Activated CD4-positive, alpha-beta memory T cell treated with anti-CD3 and anti-CD28 coated beads, Interleukin-2, amount 10 ng/mL, durations not matched to agents 7 days and 5 days (primary cell): ENCODE measurements at regions not wholly inside any gene's neighbourhood (a gene's known extent, or its start where the extent isn't known, plus 50 kb on each side); places are given as distances from the start of the nearest gene placed in this dataset.

ENCODE experiments used
- CTCF ChIA-PET: fragments of 350-600 bp; sonication (Branson Sonifier 250); formaldehyde crosslinking; loops from one replicate; lab custom pipeline; 2021; ENCODE audit warnings: antibody characterized with exemption, inconsistent platforms; lab: Charles Lee
- POLR2A ChIA-PET: fragments of 350-600 bp; sonication (Branson Sonifier 250); formaldehyde crosslinking; loops from one replicate; lab custom pipeline; 2021; ENCODE audit warnings: antibody characterized with exemption; lab: Charles Lee
- DNase-seq: peaks from one replicate; pipeline ENCODE4 v3.0.0-alpha.2; 2020
- H3K27ac Mint-ChIP-seq: one replicate; pipeline ENCODE4 v1.8.0; 2021; ENCODE audit warnings: mild to moderate bottlenecking, mixed read lengths
- H3K27me3 Mint-ChIP-seq: one replicate; pipeline ENCODE4 v1.8.0; 2021; ENCODE audit warnings: mixed read lengths
- H3K36me3 Mint-ChIP-seq: one replicate; pipeline ENCODE4 v1.8.0; 2021; ENCODE audit warnings: low read depth, mixed read lengths
- H3K4me1 Mint-ChIP-seq: one replicate; pipeline ENCODE4 v1.8.0; 2021; ENCODE audit warnings: mixed read lengths
- H3K4me3 Mint-ChIP-seq: one replicate; pipeline ENCODE4 v1.8.0; 2021; ENCODE audit warnings: mild to moderate bottlenecking, mixed read lengths
- H3K9me3 Mint-ChIP-seq: one replicate; pipeline ENCODE4 v1.8.0; 2021; ENCODE audit warnings: mixed read lengths

DNA sequence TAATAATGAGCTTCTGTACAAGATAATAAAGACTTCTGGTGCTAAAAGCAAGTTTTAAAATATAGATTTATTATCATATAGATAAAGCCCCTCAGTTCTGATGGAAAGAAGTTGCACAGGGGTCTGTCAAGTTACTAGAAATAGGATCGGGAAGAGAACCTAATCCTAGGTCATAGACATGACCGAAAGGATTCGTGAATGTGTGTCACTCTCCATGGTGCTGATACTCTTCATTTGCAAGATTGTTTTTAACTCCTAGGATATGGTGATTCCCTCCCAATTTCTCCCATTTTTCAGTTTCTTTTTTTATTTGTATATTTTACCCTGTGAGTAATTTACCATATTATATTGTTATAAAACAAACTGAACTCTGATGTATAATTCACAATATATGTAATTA lies 58.9 kb upstream of the CTNNA2 start:
- Mint-ChIP-seq H3K9me3 (peaks cover 3% of the 10 kb centered on the region), H3K27ac (no peak overlapping the region), H3K36me3 (no peaks in the 10 kb centered on the region), H3K4me1 (no peaks in the 10 kb centered on the region), H3K4me3 (no peak overlapping the region), H3K27me3 (no peaks in the 10 kb centered on the region)
- ChIA-PET POLR2A (no interaction called here), CTCF (no interaction called here)
- DNase-seq = no peak

DNA sequence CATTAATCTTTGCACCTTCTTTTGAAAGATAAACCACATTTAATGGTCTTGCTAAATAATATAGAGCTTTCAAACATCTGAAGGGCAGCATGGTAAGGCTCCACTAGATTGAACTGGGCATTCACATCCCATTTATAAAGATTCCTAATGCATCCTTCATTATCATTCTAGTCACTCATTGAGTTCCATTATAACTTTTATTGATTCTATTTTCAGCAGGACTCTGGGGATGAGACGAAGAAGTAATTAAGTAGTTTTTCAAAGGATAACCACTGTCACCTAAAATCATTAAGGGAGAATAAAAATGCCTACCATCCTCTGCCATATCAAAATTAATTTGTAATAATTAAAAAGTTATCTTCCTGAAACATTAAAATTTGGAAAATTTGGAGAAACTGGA lies 60.2 kb upstream of the CTNNA2 start:
- DNase-seq = no peak
- POLR2A ChIA-PET = no interaction called here
- no peaks in the 10 kb centered on the region for H3K27me3 Mint-ChIP-seq
- CTCF ChIA-PET = no interaction called here
- H3K4me3 Mint-ChIP-seq = no peak overlapping the region
- H3K36me3 Mint-ChIP-seq = no peaks in the 10 kb centered on the region
- H3K4me1 Mint-ChIP-seq = no peaks in the 10 kb centered on the region
- peaks cover 3% of the 10 kb centered on the region for H3K9me3 Mint-ChIP-seq
- H3K27ac Mint-ChIP-seq = no peak overlapping the region

DNA sequence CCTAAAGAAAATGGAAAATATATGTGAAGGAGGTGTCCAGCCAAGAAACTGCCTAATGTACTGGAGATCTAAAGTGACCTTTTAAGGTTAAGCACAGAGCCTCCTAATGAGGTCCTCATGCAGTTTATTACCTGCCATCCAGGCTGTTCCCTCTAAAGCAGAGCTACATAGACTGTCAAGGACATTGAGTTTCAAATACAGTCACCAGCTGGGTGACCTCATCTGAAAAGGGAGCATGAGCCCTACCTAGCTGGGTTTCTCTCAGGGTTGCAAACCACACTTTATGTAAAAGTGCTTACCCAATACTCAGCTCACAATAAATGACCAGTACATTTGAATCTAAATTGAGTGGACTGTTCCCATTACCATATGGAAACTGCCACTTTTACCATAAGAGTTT lies 65.4 kb upstream of the CTNNA2 start:
- H3K36me3 Mint-ChIP-seq = no peaks in the 10 kb centered on the region
- CTCF ChIA-PET = no interaction called here
- no peaks in the 10 kb centered on the region for H3K4me1 Mint-ChIP-seq
- H3K9me3 Mint-ChIP-seq = no peaks in the 10 kb centered on the region
- no peak for DNase-seq
- H3K4me3 Mint-ChIP-seq = no peak overlapping the region
- POLR2A ChIA-PET = no interaction called here
- no peak overlapping the region for H3K27ac Mint-ChIP-seq
- H3K27me3 Mint-ChIP-seq = no peaks in the 10 kb centered on the region

DNA sequence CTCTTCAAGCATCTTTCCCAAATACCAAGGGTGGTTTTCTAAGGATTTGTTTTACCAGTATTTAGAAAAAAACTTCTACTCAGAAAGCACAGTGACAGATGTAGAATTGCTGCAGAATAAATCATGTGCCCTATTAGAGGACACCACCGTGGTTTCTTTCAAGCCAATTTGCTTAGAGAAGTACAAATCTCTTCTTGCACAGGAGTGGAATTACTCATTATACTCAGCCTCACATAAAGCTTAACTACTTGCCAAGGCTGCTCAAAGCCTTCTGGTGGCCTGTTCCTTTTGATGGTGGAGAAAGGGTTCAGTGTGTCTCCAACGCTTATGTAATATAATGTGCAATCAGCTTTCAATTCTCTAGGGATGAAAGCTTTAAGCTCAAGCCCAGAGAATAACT lies 66.5 kb upstream of the CTNNA2 start:
- Mint-ChIP-seq H3K27ac (no peak overlapping the region), H3K27me3 (no peaks in the 10 kb centered on the region)
- POLR2A ChIA-PET = no interaction called here

DNA sequence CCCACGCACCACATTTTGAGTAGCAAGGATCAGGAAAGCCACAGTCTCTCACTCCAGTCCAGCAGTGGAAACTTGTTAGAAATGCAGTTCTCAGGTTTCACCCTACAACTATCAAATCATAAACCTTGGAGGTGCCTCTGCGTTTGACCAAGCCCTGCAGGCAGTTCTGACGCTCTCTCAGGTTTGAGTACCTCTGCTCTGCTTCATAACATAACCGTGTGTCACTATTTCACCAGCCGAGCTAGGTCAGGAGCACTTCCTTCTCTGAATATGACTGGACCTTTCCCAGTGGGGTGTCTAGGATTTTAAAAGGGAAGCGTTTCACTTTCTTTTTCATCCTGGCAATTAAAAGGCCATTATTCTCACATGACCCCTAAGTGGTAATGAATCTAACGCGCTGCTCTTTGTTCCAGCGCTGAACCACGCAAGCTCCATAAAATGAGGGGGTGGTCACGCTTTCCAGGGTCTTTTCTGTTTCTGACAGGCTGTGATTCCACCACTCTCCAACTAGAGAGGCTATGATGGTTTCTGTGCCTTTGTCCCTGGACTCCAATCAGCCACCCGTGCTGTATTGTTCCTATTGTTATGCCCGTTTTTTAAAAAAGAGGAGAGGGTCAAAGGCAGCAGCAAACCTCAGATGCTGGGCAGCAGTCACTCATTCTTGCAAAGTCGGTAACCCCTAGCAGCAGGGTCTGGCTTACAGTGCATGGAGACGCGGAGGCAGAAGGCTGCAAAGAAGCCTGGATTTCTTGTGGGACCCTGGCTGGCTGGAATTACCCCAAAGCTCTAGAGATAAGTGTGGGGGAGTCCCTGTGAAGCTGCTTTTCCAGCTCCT lies 75.2 kb upstream of the CTNNA2 start:
- no peak for DNase-seq
- H3K4me1 Mint-ChIP-seq = no peaks in the 10 kb centered on the region
- no peaks in the 10 kb centered on the region for H3K36me3 Mint-ChIP-seq
- ChIA-PET CTCF (no interaction called here), POLR2A (no interaction called here)
- peaks cover 3% of the 10 kb centered on the region for H3K9me3 Mint-ChIP-seq
- H3K27ac Mint-ChIP-seq = no peak overlapping the region
- no peak overlapping the region for H3K4me3 Mint-ChIP-seq
- no peaks in the 10 kb centered on the region for H3K27me3 Mint-ChIP-seq

More for the DNA sequence above, 66.5 kb upstream of the CTNNA2 start:
- DNase-seq = no peak
- Mint-ChIP-seq H3K9me3 (no peaks in the 10 kb centered on the region), H3K4me1 (no peaks in the 10 kb centered on the region), H3K4me3 (no peak overlapping the region), H3K36me3 (no peaks in the 10 kb centered on the region)
- CTCF ChIA-PET = no interaction called here

DNA sequence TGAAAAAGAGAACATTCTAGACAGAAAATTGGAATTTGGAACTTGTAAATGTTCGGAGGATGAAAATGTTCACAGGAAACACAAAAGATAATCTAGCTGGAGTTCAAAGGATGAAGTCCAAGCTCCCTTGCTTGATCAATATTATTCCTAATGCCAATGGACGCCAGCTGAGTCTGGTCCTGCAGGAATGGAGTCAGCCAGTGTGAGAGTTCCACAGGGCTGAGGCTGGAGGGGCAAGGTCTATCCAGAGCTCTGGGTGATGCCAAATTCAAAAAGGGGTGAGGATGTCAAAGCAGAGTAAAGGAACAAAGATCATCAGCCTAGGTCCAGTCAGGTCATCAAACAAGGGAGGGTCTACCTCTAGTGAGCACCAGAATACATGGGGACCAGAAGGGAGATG lies 78.5 kb upstream of the CTNNA2 start:
- ChIA-PET CTCF (no interaction called here), POLR2A (no interaction called here)
- Mint-ChIP-seq H3K4me1 (no peaks in the 10 kb centered on the region), H3K9me3 (peaks cover 3% of the 10 kb centered on the region), H3K27ac (no peak overlapping the region), H3K4me3 (no peak overlapping the region), H3K36me3 (no peaks in the 10 kb centered on the region), H3K27me3 (no peaks in the 10 kb centered on the region)
- no peak for DNase-seq

DNA sequence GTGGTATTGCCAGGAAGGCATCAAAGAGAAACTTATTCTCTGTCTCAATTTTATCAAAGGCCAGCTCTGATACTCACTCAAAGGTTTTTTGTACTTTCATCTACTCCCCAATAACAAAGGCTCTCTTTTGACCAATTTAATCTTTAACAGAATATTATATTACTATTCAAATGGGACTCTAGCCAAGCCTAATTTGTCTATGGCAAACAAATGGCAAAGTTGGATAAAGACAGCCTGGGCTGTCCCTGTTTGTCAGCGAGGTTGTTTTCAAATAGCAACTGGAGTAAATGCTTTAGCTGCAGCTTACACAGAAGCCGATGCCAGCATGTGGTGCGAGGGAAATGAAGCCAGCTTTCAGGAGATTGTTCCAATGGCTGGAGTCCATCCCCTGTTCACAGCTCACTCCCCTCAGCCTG lies 80.1 kb upstream of the CTNNA2 start:
- H3K36me3 Mint-ChIP-seq = no peaks in the 10 kb centered on the region
- H3K27ac Mint-ChIP-seq = no peak overlapping the region
- no peak for DNase-seq
- ChIA-PET POLR2A (no interaction called here), CTCF (no interaction called here)
- H3K4me3 Mint-ChIP-seq = no peak overlapping the region
- H3K9me3 Mint-ChIP-seq = peaks cover 3% of the 10 kb centered on the region
- H3K4me1 Mint-ChIP-seq = no peaks in the 10 kb centered on the region
- no peaks in the 10 kb centered on the region for H3K27me3 Mint-ChIP-seq

DNA sequence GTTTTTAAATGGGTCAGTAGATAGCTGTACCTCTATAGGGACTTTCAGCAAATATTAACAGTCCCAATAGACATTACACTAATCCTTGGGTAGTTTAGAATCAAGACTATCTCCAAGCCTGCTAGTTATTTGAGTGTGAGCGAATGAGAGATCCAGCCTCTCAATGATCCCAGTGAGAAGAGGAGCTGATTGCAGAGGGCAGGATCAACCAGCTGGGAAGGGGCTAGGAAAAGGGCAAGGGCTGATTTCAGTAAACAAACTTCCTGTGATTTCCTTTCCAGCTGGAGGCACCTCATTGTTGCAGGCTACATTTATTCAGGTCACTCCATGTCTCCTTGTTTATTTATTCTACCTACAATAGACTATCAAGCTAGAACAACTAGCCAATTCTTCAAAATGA lies 84.1 kb upstream of the CTNNA2 start:
- Mint-ChIP-seq H3K36me3 (no peaks in the 10 kb centered on the region), H3K4me1 (no peaks in the 10 kb centered on the region), H3K4me3 (no peak overlapping the region), H3K9me3 (peaks cover 2% of the 10 kb centered on the region), H3K27me3 (no peaks in the 10 kb centered on the region), H3K27ac (no peak overlapping the region)
- ChIA-PET POLR2A (no interaction called here), CTCF (no interaction called here)
- no peak for DNase-seq

DNA sequence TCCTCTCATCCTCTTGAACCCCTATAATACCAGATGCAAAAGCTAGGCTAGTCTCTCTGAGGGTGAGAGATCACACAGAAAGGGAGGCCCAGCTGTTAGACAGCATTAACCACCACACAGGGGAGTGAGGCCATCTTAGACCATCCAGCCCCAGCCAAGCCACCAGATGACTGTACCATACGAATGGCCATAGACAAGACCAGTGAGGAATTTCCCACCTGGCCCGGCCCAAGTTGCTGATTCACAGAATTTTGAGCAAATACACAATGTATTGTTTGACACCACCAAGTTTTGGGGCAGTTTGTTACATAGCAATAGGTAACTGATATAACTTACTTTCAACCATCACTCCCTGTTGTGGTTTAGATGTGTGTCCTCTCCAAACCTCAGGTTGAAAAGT lies 98.2 kb upstream of the CTNNA2 start:
- no peak for DNase-seq
- CTCF ChIA-PET = no interaction called here
- no peaks in the 10 kb centered on the region for H3K27me3 Mint-ChIP-seq
- no peak overlapping the region for H3K27ac Mint-ChIP-seq
- H3K4me3 Mint-ChIP-seq = no peak overlapping the region
- POLR2A ChIA-PET = no interaction called here
- peaks cover 2% of the 10 kb centered on the region for H3K9me3 Mint-ChIP-seq
- H3K4me1 Mint-ChIP-seq = no peaks in the 10 kb centered on the region
- no peaks in the 10 kb centered on the region for H3K36me3 Mint-ChIP-seq

DNA sequence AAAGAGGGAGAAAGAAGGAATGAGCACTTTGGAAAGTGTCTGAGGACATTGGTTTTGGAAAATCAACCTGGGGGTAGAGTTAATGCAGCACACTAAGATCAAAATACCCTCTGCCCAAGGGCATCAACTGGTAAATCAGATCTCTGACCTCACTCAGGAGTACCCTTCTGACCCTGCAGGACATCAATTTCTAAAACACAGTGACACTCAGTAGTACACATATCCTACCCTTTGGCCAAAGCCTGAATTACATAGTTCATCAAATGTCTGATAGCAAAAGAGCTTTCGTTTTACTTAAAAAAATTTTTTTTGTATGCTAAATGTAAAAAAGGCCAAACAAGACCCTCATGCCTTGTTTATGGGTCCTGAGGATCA lies 118.4 kb upstream of the CTNNA2 start:
- Mint-ChIP-seq H3K4me1 (no peaks in the 10 kb centered on the region), H3K4me3 (no peak overlapping the region), H3K27ac (no peak overlapping the region), H3K27me3 (no peaks in the 10 kb centered on the region), H3K36me3 (no peaks in the 10 kb centered on the region), H3K9me3 (peaks cover 15% of the 10 kb centered on the region)
- CTCF ChIA-PET = no interaction called here
- DNase-seq = no peak
- POLR2A ChIA-PET = no interaction called here

DNA sequence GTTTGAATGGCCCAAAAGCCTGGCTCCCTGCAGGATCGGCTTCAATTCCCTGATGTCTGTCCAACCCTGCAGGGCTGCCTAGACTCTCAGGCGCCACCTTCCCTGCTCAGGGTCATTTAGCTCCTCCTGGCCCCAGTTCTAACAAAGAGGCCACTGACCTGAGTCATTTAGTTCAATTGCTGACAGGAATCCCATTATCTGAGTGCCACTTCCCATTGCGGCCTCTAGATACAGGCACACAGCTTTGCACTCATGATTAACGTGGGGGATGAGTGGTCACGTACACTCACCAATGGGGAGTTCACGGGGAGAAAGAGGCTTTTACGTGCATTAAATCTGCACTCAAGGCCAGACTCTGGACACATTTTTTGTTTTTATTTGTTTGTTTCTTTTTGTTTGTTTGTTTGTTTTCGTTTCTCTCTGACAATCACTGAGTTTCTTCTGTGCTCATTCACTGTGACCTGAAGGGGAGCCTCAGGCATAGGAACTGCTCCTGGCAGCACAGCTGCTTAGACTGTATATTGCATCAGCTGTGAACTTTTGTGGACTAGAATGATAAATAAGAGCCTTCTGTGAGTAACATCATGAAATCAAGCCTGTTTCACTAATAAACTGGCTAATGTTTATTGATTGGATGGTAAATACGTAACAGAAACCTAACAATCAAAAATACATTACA lies 118.9 kb upstream of the CTNNA2 start:
- Mint-ChIP-seq H3K9me3 (peaks cover 16% of the 10 kb centered on the region), H3K36me3 (no peaks in the 10 kb centered on the region)
- POLR2A ChIA-PET = no interaction called here

DNA sequence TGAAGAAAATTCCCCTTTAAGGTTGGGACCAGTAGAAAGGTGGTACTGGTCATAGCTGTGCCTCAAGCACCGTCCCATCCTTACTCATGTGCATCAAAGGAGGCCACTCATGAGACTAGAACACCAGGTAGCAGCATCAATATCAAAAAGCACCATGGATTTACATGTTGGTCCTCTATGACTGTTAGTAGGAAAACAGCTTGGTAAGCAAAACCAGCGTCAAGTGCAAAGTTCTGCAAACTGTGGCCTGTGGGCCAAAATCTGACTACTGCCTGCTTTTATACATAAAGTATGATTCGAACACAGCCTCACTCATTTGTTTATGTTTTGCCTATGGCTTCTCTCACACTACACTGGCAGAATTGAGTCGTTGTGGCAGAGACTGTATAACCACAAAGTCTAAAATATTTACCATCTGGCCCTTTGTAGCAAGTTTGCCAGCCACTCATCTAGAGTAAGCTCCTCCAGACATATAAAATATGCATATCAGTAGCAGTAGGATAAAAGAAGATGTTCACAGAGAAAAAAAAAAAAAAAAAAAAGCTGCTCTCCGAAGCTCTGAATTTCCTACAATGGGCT lies 119.7 kb upstream of the CTNNA2 start:
- no peaks in the 10 kb centered on the region for H3K27me3 Mint-ChIP-seq
- no peak overlapping the region for H3K27ac Mint-ChIP-seq
- no peak overlapping the region for H3K4me3 Mint-ChIP-seq
- DNase-seq = no peak
- no peaks in the 10 kb centered on the region for H3K4me1 Mint-ChIP-seq
- H3K9me3 Mint-ChIP-seq = peaks cover 16% of the 10 kb centered on the region
- H3K36me3 Mint-ChIP-seq = no peaks in the 10 kb centered on the region
- POLR2A ChIA-PET = no interaction called here
- CTCF ChIA-PET = no interaction called here

More for the DNA sequence above, 118.9 kb upstream of the CTNNA2 start:
- no peak for DNase-seq
- Mint-ChIP-seq H3K27me3 (no peaks in the 10 kb centered on the region), H3K27ac (no peak overlapping the region), H3K4me3 (no peak overlapping the region), H3K4me1 (no peaks in the 10 kb centered on the region)
- CTCF ChIA-PET = no interaction called here

DNA sequence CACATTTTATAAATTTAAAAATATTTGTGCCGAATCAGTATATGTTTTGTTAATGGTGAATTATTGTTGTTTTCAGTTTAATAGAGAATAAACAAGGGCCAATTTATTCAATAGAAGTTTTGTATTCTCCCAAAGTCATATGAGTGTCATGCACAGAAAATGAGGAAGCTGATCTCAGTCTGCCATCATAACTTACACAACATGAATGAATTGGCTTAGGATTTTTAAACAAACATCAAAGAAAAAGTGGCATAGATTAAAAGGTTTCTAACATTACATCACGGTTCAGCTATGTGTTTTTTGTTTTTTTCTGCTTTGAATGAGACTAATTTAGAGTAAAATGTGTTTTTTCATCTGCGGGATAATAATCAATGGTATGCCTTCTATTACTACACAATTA lies 123.4 kb upstream of the CTNNA2 start:
- peaks cover 14% of the 10 kb centered on the region for H3K9me3 Mint-ChIP-seq
- no peak overlapping the region for H3K27ac Mint-ChIP-seq
- no peaks in the 10 kb centered on the region for H3K36me3 Mint-ChIP-seq
- H3K4me1 Mint-ChIP-seq = no peaks in the 10 kb centered on the region
- CTCF ChIA-PET = no interaction called here
- no peak overlapping the region for H3K4me3 Mint-ChIP-seq
- POLR2A ChIA-PET = no interaction called here
- no peaks in the 10 kb centered on the region for H3K27me3 Mint-ChIP-seq
- DNase-seq = no peak

DNA sequence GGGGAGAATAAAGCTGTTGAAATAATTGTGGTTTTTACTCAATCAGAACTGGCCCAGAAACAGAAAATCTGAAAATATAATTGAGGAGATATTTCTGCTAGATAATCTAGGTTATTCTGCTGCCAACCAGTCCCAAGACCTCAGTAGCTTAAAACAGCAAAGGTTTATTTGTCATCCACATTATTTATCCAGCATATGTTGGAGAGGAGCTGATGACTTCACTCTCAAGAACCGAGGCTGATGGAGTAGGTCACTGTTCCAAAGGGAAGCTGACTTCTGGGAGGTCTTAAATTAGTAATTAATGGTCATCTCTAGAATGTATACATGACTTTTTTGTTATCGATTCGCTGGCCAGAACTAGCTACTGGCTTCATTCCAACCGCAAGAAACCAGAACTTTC lies 124.8 kb upstream of the CTNNA2 start:
- Mint-ChIP-seq H3K27me3 (no peaks in the 10 kb centered on the region), H3K9me3 (peaks cover 12% of the 10 kb centered on the region), H3K4me1 (no peaks in the 10 kb centered on the region), H3K4me3 (no peak overlapping the region), H3K27ac (no peak overlapping the region), H3K36me3 (no peaks in the 10 kb centered on the region)
- ChIA-PET POLR2A (no interaction called here), CTCF (no interaction called here)
- no peak for DNase-seq
